HepG2 (cell line): ENCODE measurements at regions not wholly inside any gene's neighbourhood (a gene's known extent, or its start where the extent isn't known, plus 50 kb on each side); places are given as distances from the start of the nearest gene placed in this dataset.

Experiments
- ATAC-seq: fragments of 200-7000 bp; cut with Tn5 transposase; 3 replicates; pipeline ENCODE4 v1.9.1; 2020; ENCODE audit warnings: mild to moderate bottlenecking, moderate library complexity
- BruUV-seq: library from RNA; stranded (reverse); fragments of 400-500 nt; replicated peaks from 2 replicates; lab custom pipeline; 2021; lab: Mats Ljungman, UMichigan
- CTCF ChIA-PET: fragments of 300-600 bp; formaldehyde crosslinking; extraction: SDS; loops from one replicate; lab custom pipeline; 2021; ENCODE audit warnings: low total read pairs, inconsistent platforms, low intra/inter-chr PET ratio; lab: Yijun Ruan, JAX
- POLR2A ChIA-PET: fragments of 350-600 bp; sonication (Branson Sonifier 250); formaldehyde crosslinking; loops from one replicate; lab custom pipeline; 2020; ENCODE audit warnings: antibody characterized with exemption, inconsistent platforms; lab: Yijun Ruan, JAX
- DNase-seq: peaks from one replicate; pipeline ENCODE4 v3.0.0-alpha.2; 2015; ENCODE audit warnings: low spot score
- FAIRE-seq: peaks from 3 replicates; lab custom pipeline; 2011; peaks lifted over from hg19 to GRCh38; lab: Jason Lieb, UNC
- H2AFZ ChIP-seq: one replicate; pipeline ENCODE4 v1.6.1; 2011; ENCODE audit warnings: low read length, inconsistent platforms
- H3K27ac ChIP-seq: fragments of 300-600 bp; 3 replicates; pipeline ENCODE4 v1.8.0; 2011; ENCODE audit warnings: mixed run types, mild to moderate bottlenecking, mixed read lengths, low read length, inconsistent platforms; ENCODE audit not compliant: insufficient read depth; ENCODE audit errors: extremely low read length
- H3K27me3 ChIP-seq, 2 experiments: fragments of 200-600 bp in 1 of 2; 2 replicates in 1 of 2; 3 replicates in 1 of 2; pipeline versions ENCODE4 v1.6.0 to v1.8.0; 2011; ENCODE audit warnings: low read length in 2 of 2, mild to moderate bottlenecking in 2 of 2, moderate library complexity in 2 of 2, inconsistent platforms in 1 of 2; ENCODE audit not compliant: insufficient read depth in 2 of 2, control insufficient read depth in 1 of 2
- H3K36me3 ChIP-seq, 2 experiments: fragments of 200-600 bp in 1 of 2; replicated peaks in 1 of 2; 2 replicates in 1 of 2; 3 replicates in 1 of 2; pipeline versions ENCODE4 v1.5.1 to v1.8.0; 2011; ENCODE audit warnings: low read length in 2 of 2, inconsistent platforms in 1 of 2; ENCODE audit not compliant: insufficient read depth in 2 of 2, control insufficient read depth in 1 of 2
- H3K4me1 ChIP-seq: 2 replicates; pipeline ENCODE4 v1.5.1; 2012; ENCODE audit warnings: low read length, inconsistent platforms; ENCODE audit not compliant: insufficient read depth
- H3K4me2 ChIP-seq: 2 replicates; pipeline ENCODE4 v1.6.0; 2011; ENCODE audit warnings: low read depth, low read length, inconsistent platforms
- H3K4me3 ChIP-seq, 3 experiments: fragments of 200-600 bp in 1 of 3; sonication (generic), shearing (Covaris generic) in 1 of 3; replicated peaks in 1 of 3; 2 replicates each; pipeline ENCODE4 v1.5.1; 2011 to 2016; ENCODE audit warnings: low read length in 3 of 3, inconsistent platforms in 2 of 3, low read depth in 2 of 3, mild to moderate bottlenecking in 2 of 3, control low read depth in 1 of 3, mixed read lengths in 1 of 3; ENCODE audit not compliant: insufficient read depth in 1 of 3
- H3K79me2 ChIP-seq: one replicate; pipeline ENCODE4 v1.6.1; 2011; ENCODE audit warnings: low read length, inconsistent platforms; ENCODE audit not compliant: insufficient read depth
- H3K9ac ChIP-seq: 2 replicates; pipeline ENCODE4 v1.6.0; 2011; ENCODE audit warnings: mild to moderate bottlenecking, low read depth, low read length, inconsistent platforms; ENCODE audit not compliant: insufficient read depth
- H3K9me3 ChIP-seq: 2 replicates; pipeline ENCODE4 v1.5.1; 2012; ENCODE audit warnings: mild to moderate bottlenecking, low read length
- H4K20me1 ChIP-seq: 2 replicates; pipeline ENCODE4 v1.6.0; 2011; ENCODE audit warnings: inconsistent platforms, mild to moderate bottlenecking, low read length, moderate library complexity; ENCODE audit not compliant: insufficient read depth
- HNF4A ChIP-seq: sonication (generic); formaldehyde crosslinking; IDR thresholded peaks from 2 replicates; pipeline ENCODE4 v1.4.0; 2020; ENCODE audit warnings: missing genetic modification reagents
- ONECUT2 ChIP-seq: sonication (generic); formaldehyde crosslinking; IDR thresholded peaks from 2 replicates; pipeline ENCODE4 v1.4.0; 2020; ENCODE audit warnings: missing genetic modification reagents
- WGBS: methylation state at CpG from one replicate; pipeline ENCODE4 v1.1.6; 2017; ENCODE audit warnings: low lambda C conversion rate; 5-methylcytosine and 5-hydroxymethylcytosine counted together
- in situ Hi-C: cut with HindIII; loops from 2 replicates; pipeline ENCODE4 v1.10.0; 2017; ENCODE audit warnings: low pct_unique_long_range_greater_than_20kb; ENCODE audit not compliant: extremely low pct_ligation_motif_present
- intact Hi-C: fragments of 100-400 bp; cut with micrococcal nuclease; formaldehyde crosslinking; loops from one replicate; pipeline ENCODE4 v1.10.0; 2022; ENCODE audit not compliant: unreplicated experiment
- TF ChIP-seq, protein P1 (sequence below): sonication (generic); formaldehyde crosslinking; IDR thresholded peaks from 2 replicates; pipeline ENCODE4; 2020; ENCODE audit warnings: missing genetic modification reagents, mild to moderate bottlenecking, borderline replicate concordance
- TF ChIP-seq, protein P2 (sequence below): sonication (generic); formaldehyde crosslinking; IDR thresholded peaks from 2 replicates; pipeline ENCODE4 v1.5.1; 2020; ENCODE audit warnings: missing genetic modification reagents, mild to moderate bottlenecking, borderline replicate concordance
- TF ChIP-seq, protein P3 (sequence below): sonication (generic); formaldehyde crosslinking; conservative IDR thresholded peaks from 2 replicates; pipeline ENCODE4 v1.8.1; 2023; ENCODE audit warnings: missing genetic modification reagents

DNA sequence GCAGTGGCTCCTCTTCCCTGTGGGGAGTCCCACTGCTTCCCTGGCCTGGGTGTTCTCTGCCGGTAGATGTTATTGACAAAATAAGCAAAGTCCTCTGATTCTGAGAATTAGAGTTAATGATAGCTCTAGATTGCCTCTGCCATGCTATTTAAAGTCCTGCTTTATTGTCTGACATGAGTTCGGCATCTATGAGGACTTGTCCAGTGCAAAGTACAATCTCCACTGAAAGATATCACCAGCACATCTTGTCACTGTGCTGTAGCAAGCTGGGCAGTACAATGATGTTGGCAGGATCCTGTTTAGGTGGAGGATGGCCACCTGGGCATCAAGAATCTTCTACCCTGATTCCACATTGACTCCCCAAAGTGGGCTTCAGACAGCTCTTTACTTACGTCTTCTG lies 54.0 kb upstream of the ATP5PO start:
- WGBS: 35% methylated on average over 3 of the region's 3 CpGs
- Histone ChIP-seq H3K27me3 (no peaks in the 10 kb centered on the region), H3K27ac (no peak overlapping the region)
- TF ChIP-seq, protein P1, sequence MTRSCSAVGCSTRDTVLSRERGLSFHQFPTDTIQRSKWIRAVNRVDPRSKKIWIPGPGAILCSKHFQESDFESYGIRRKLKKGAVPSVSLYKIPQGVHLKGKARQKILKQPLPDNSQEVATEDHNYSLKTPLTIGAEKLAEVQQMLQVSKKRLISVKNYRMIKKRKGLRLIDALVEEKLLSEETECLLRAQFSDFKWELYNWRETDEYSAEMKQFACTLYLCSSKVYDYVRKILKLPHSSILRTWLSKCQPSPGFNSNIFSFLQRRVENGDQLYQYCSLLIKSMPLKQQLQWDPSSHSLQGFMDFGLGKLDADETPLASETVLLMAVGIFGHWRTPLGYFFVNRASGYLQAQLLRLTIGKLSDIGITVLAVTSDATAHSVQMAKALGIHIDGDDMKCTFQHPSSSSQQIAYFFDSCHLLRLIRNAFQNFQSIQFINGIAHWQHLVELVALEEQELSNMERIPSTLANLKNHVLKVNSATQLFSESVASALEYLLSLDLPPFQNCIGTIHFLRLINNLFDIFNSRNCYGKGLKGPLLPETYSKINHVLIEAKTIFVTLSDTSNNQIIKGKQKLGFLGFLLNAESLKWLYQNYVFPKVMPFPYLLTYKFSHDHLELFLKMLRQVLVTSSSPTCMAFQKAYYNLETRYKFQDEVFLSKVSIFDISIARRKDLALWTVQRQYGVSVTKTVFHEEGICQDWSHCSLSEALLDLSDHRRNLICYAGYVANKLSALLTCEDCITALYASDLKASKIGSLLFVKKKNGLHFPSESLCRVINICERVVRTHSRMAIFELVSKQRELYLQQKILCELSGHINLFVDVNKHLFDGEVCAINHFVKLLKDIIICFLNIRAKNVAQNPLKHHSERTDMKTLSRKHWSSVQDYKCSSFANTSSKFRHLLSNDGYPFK (CRISPR knock-in tag): no peak
- TF ChIP-seq HNF4A: peak; percentile 74
- TF ChIP-seq, all 625 proteins: peak for 1
- peak overlapping the region; percentile 59 for H2AFZ ChIP-seq
- H3K4me2 ChIP-seq: peak overlapping the region; percentile 34
- CTCF ChIA-PET: no interaction called here
- H4K20me1 ChIP-seq: no peaks in the 10 kb centered on the region
- no peaks in the 10 kb centered on the region for H3K79me2 ChIP-seq
- peak; percentile 33 for DNase-seq
- no peaks in the 10 kb centered on the region for H3K36me3 ChIP-seq
- H3K9me3 ChIP-seq: no peaks in the 10 kb centered on the region
- no peak overlapping the region for H3K4me3 ChIP-seq
- no TSS peak for BruUV-seq
- ATAC-seq: peak; percentile 68
- H3K9ac ChIP-seq: no peak overlapping the region
- intact Hi-C loops: no loop called here
- H3K4me1 ChIP-seq: peaks cover 61% of the 10 kb centered on the region
- in situ Hi-C loops: no loop called here
- peak; percentile 66 for FAIRE-seq
- POLR2A ChIA-PET: interaction anchor here (0.9 to 1.2 kb wide), 2 partner anchors 22 kb away, joined by 3 to 5 read pairs; no protein-coding TSS in a partner anchor

DNA sequence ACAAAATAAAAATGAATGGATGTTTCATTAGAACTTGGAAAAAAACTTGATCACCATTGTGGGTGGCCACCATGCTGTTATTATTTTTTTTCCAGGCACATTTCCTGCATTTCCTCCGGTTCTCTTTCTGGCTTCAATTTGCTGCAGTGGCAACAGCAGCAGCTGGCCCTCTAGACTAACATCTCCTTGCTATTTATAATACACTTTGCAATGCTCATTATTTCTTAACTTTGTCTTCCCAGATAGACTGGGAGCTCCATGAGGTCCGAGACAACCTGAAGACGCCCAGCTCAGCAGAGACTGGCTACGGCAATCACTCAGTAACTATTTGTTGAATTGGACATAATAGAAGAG lies 53.4 kb upstream of the ATP5PO start:
- CTCF ChIA-PET: no interaction called here
- POLR2A ChIA-PET: interaction anchor here (0.9 to 1.2 kb wide), 2 partner anchors 12 to 22 kb away, joined by 4 to 5 read pairs; no protein-coding TSS in a partner anchor
- intact Hi-C loops: no loop called here
- no peaks in the 10 kb centered on the region for H3K79me2 ChIP-seq
- H3K4me1 ChIP-seq: peaks cover 61% of the 10 kb centered on the region
- ATAC-seq: no peak
- no TSS peak for BruUV-seq
- H3K4me3 ChIP-seq: no peak overlapping the region
- H3K9me3 ChIP-seq: no peaks in the 10 kb centered on the region
- H3K36me3 ChIP-seq: no peaks in the 10 kb centered on the region
- TF ChIP-seq, protein P2, sequence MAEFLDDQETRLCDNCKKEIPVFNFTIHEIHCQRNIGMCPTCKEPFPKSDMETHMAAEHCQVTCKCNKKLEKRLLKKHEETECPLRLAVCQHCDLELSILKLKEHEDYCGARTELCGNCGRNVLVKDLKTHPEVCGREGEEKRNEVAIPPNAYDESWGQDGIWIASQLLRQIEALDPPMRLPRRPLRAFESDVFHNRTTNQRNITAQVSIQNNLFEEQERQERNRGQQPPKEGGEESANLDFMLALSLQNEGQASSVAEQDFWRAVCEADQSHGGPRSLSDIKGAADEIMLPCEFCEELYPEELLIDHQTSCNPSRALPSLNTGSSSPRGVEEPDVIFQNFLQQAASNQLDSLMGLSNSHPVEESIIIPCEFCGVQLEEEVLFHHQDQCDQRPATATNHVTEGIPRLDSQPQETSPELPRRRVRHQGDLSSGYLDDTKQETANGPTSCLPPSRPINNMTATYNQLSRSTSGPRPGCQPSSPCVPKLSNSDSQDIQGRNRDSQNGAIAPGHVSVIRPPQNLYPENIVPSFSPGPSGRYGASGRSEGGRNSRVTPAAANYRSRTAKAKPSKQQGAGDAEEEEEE (CRISPR knock-in tag): no peak
- TF ChIP-seq ONECUT2 (CRISPR knock-in tag): no peak
- TF ChIP-seq, protein P3, sequence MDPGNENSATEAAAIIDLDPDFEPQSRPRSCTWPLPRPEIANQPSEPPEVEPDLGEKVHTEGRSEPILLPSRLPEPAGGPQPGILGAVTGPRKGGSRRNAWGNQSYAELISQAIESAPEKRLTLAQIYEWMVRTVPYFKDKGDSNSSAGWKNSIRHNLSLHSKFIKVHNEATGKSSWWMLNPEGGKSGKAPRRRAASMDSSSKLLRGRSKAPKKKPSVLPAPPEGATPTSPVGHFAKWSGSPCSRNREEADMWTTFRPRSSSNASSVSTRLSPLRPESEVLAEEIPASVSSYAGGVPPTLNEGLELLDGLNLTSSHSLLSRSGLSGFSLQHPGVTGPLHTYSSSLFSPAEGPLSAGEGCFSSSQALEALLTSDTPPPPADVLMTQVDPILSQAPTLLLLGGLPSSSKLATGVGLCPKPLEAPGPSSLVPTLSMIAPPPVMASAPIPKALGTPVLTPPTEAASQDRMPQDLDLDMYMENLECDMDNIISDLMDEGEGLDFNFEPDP (CRISPR knock-in tag): 0 out of 2 replicates have a peak, but pooled peaks have one; percentile 34
- FAIRE-seq: no peak
- 89% methylated on average over 4 of the region's 4 CpGs for WGBS
- H4K20me1 ChIP-seq: no peaks in the 10 kb centered on the region
- no peak overlapping the region for H3K27ac ChIP-seq
- in situ Hi-C loops: no loop called here
- H3K27me3 ChIP-seq: 0 out of 5 replicates have a peak, but pooled peaks cover 0 to 2% of the 10 kb centered on the region in 2 experiments
- no peak for DNase-seq
- no peak overlapping the region for H2AFZ ChIP-seq
- H3K9ac ChIP-seq: no peak overlapping the region
- H3K4me2 ChIP-seq: peak overlapping the region; percentile 34
